ENCODE measurements at regions not wholly inside any gene's neighbourhood (a gene's known extent, or its start where the extent isn't known, plus 50 kb on each side); places are given as distances from the start of the nearest gene placed in this dataset.
A peak's percentile ranks its signal among the peaks of the same experiment; 100 is the strongest.

DNA sequence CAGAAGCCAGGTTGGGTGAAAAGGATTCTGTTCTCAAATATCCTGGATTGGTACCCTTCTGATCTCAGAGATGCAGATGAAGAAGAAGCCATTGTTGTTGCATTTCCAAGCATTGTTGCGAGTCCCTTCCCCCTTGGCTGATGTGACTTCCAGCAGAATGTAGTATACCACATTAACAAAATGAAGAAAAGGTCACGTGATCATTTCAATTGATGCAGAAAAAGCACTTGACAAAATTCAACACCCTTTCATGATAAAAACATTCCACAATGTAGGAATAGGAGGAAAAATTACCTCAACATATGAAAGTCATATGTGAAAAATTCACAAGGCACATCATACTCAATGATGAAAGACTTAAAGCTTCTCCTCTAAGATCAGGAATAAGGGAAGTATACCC is 181.9 kb upstream of the PFN2 start:
- no peak for DNase-seq (ENCODE audit: low read depth in 2 of 2)
- TF ChIP-seq, protein P1, sequence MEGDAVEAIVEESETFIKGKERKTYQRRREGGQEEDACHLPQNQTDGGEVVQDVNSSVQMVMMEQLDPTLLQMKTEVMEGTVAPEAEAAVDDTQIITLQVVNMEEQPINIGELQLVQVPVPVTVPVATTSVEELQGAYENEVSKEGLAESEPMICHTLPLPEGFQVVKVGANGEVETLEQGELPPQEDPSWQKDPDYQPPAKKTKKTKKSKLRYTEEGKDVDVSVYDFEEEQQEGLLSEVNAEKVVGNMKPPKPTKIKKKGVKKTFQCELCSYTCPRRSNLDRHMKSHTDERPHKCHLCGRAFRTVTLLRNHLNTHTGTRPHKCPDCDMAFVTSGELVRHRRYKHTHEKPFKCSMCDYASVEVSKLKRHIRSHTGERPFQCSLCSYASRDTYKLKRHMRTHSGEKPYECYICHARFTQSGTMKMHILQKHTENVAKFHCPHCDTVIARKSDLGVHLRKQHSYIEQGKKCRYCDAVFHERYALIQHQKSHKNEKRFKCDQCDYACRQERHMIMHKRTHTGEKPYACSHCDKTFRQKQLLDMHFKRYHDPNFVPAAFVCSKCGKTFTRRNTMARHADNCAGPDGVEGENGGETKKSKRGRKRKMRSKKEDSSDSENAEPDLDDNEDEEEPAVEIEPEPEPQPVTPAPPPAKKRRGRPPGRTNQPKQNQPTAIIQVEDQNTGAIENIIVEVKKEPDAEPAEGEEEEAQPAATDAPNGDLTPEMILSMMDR (IDR thresholded peaks at IDR 0.05; ENCODE audit: low read depth, low read length): no peak
- no peak overlapping the region for H3K4me3 ChIP-seq (replicated peaks in 1 of 2; ENCODE audit: low read depth in 2 of 2, low read length in 2 of 2)

DNA sequence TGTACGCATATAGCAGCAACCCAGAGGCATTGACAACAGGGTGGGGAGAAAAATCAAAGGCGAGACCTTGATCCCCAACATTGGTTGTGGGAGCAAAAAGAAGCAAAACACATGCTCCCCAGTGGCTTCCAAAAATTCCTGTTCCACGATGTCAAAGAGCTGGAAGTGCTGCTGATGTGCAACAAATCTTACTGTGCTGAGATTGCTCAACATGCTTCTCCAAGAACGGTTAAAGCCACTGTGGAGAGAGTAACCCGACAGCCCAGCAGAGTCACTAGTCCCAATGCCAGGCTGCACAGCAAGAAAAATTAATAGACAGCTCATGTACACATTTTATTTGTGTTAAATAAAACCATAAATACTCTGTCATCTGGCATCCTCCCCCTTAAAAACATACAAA is 179.9 kb upstream of the PFN2 start:
- TF ChIP-seq, protein P1 (IDR thresholded peaks at IDR 0.05; ENCODE audit: low read depth, low read length): no peak
- DNase-seq (ENCODE audit: low read depth in 2 of 2): peak; percentile 39 to 57
- no peak overlapping the region for H3K4me3 ChIP-seq (replicated peaks in 1 of 2; ENCODE audit: low read depth in 2 of 2, low read length in 2 of 2)

DNA sequence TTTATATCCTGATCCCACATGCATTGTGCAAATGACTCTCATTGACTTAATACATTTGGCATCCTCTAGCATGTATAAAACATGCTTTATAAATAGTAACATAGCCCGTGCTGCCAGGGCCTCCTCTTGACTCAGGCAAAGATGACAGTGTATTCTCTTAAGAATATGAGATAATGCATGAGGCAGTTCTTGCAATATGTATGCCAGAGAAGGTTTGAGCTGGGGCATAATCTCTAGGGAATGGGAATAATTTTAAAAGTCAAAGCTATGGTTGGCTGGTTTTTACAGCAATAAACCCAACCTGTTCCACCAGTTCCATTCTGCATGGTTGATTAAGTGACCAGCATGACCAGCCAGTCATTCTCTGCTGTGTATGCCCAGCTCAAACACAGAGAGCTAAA is 179.0 kb upstream of the PFN2 start:
- DNase-seq (ENCODE audit: low read depth in 2 of 2): peak; percentile 83 to 96
- H3K4me3 ChIP-seq (replicated peaks in 1 of 2; ENCODE audit: low read depth in 2 of 2, low read length in 2 of 2): no peak overlapping the region
- TF ChIP-seq, protein P1 (IDR thresholded peaks at IDR 0.05; ENCODE audit: low read depth, low read length): no peak

DNA sequence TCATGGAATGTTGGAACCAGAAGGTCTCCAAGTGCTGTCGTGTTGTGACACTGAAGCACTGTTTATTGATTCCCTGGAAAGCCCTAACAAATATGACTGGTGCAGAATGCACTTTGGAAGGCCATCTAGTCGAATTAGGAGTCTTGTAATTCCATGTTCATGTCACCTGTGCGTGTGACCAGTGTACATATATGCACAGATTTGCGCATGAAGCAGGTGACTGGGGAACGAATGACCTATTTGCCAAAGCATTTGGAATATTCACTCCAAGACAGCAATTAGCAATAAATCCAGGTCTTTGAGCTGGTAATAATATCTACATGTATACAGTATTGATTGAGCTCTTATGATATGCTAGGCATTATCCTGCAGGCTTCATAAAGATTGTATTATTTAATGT is 177.5 kb upstream of the PFN2 start:
- no peak for DNase-seq (ENCODE audit: low read depth in 2 of 2)
- TF ChIP-seq, protein P1 (IDR thresholded peaks at IDR 0.05; ENCODE audit: low read depth, low read length): no peak
- no peak overlapping the region for H3K4me3 ChIP-seq (replicated peaks in 1 of 2; ENCODE audit: low read depth in 2 of 2, low read length in 2 of 2)

DNA sequence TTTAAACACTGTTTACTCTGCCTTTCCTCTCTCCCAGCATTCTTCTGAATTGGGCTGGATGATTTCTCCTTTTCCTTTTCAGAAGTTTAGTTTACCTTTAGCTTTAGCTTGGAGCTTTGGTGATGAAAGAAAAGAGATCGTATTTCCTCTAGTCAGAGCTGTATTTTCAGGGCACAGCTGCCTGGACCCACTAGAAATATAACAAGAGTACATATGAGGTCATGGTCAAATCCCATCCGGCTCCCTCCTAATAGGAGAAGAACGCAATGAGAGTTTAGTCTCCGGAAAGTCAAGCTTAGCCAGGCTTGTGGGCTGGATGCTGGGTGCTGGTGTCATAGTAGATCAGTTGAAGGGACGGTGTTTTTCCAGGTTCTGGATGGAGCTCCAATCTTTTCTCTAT is 177.1 kb upstream of the PFN2 start:
- peak overlapping the region in 1 of 2 donors; percentile 25 for H3K4me3 ChIP-seq (replicated peaks in 1 of 2; ENCODE audit: low read depth in 2 of 2, low read length in 2 of 2)
- DNase-seq (ENCODE audit: low read depth in 2 of 2): peak; percentile 49 to 89
- TF ChIP-seq, protein P1 (IDR thresholded peaks at IDR 0.05; ENCODE audit: low read depth, low read length): no peak

DNA sequence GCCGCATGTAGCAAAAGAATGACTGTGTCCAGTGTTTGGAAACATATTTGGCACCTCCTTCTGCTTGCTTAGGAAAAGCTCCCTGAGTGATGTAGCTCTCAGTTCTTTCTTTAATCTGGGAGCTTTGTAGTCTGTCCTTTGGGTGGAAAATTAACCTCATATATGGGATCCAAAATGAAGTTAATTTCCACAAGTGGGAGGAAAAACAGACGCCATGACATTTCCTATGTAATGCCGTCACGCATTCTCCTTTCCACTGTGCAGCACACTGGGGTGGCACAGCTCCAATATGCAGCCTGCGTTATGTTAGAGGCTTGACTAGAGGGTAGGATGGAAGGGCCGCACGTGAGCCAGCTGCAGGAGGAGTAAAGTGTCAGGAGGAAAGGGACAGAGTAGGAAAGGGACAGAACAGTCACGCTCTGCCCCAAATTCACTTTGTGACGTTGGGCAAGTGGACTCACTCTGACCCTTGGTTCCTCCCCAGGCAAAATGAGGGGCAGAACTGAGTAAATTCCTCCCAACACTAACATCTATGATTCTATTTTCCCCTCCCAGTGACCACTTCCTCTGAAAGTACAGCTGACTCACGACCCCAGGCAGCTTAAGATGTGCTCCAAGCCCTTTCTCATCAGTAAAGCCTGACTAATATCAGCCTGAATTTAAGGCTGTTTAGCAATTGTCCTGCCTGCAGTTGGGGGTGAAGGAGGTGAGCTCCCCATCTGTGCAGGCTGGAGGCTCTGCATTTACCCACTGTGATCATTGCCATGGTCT is 176.5 kb upstream of the PFN2 start:
- DNase-seq (ENCODE audit: low read depth in 2 of 2): peak; percentile 87 to 99
- TF ChIP-seq, protein P1 (IDR thresholded peaks at IDR 0.05; ENCODE audit: low read depth, low read length): no peak
- peak overlapping the region in 1 of 2 donors; percentile 25 for H3K4me3 ChIP-seq (replicated peaks in 1 of 2; ENCODE audit: low read depth in 2 of 2, low read length in 2 of 2)

DNA sequence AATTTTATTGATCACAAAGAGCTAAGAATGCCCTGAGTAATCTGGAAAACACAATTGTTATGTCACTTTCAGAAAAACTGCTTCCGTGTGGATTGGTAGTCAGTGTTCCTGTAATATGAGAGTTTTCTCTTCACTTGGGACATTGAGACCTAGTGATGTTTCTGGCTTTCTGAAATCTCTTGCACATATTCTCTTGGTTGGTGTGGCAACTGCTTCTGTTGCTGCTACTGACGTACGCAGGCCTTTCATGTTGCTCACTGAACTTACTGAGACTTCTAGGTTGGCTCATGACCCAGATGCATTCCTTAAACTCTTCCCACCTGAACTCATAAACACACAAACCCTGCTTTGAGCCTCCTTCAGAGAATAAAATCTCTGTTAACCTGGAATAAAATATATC is 175.0 kb upstream of the PFN2 start:
- H3K4me3 ChIP-seq (replicated peaks in 1 of 2; ENCODE audit: low read depth in 2 of 2, low read length in 2 of 2): no peak overlapping the region
- TF ChIP-seq, protein P1 (IDR thresholded peaks at IDR 0.05; ENCODE audit: low read depth, low read length): no peak
- DNase-seq (ENCODE audit: low read depth in 2 of 2): peak in 1 of 2 donors; percentile 85
